Right lobe of liver (tissue), 6 donors: ENCODE measurements at regions not wholly inside any gene's neighbourhood (a gene's known extent, or its start where the extent isn't known, plus 50 kb on each side); places are given as distances from the start of the nearest gene placed in this dataset.

Source experiments
- ATAC-seq, 4 donors: fragments of 200-7000 bp; cut with Tn5 transposase; one replicate each; pipeline ENCODE4 v1.9.1; 2020; ENCODE audit warnings: mild to moderate bottlenecking in 4 of 4, moderate library complexity in 4 of 4
- DNase-seq, 3 donors: peaks; one replicate each; pipeline ENCODE4 v3.0.0-alpha.2; 2020
- H3K27ac ChIP-seq, 3 donors: fragments of 200-600 bp; one replicate each; pipeline ENCODE4 v1.8.0; 2022
- H3K27me3 ChIP-seq, 2 donors: fragments of 200-600 bp; one replicate each; pipeline ENCODE4 v1.8.0; 2022
- H3K36me3 ChIP-seq, 4 donors: fragments of 200-600 bp; sonication (generic) in 1 of 4; one replicate each; pipeline versions ENCODE4 v1.5.1 to v1.8.0; 2017 to 2022; ENCODE audit warnings: control low read depth in 1 of 4
- H3K4me1 ChIP-seq, 4 donors: fragments of 200-600 bp; sonication (generic) in 1 of 4; one replicate each; pipeline versions ENCODE4 v1.5.1 to v1.8.0; 2017 to 2022; ENCODE audit warnings: control low read depth in 1 of 4
- H3K4me3 ChIP-seq, 3 donors: fragments of 200-600 bp; one replicate each; pipeline ENCODE4 v1.8.0; 2022
- H3K9me3 ChIP-seq, 4 donors: fragments of 200-600 bp; sonication (generic) in 1 of 4; one replicate each; pipeline versions ENCODE4 v1.5.1 to v1.8.0; 2017 to 2022; ENCODE audit warnings: control low read depth in 1 of 4
- CTCF ChIP-seq, 4 donors: fragments of 200-600 bp in 3 of 4; fragments of 450-650 bp in 1 of 4; IDR thresholded peaks; one replicate each; pipeline versions ENCODE4 v1.5.1 to v1.8.0; 2016 to 2022; ENCODE audit warnings: antibody characterized with exemption in 4 of 4, mild to moderate bottlenecking in 2 of 4
- POLR2A ChIP-seq: fragments of 450-650 bp; IDR thresholded peaks from one replicate; pipeline ENCODE4 v1.6.1; 2017; ENCODE audit warnings: antibody characterized with exemption, mild to moderate bottlenecking
- WGBS: methylation state at CpG from one replicate; pipeline ENCODE4 v1.1.6; 2018; ENCODE audit warnings: low coverage, low lambda C conversion rate; ENCODE audit not compliant: insufficient coverage; ENCODE audit errors: missing lambda C conversion rate; 5-methylcytosine and 5-hydroxymethylcytosine counted together
- intact Hi-C, 2 donors: fragments of 100-400 bp; cut with DNase I; formaldehyde crosslinking; loops; one replicate each; pipeline versions ENCODE4 v1.11.2 to v1.14.1; 2022
- donor health status: DM: no; HTN: yes; CAD: no.
- donor health status: DM: no; HTN: no; CAD: no.
- donor health status: DM: no; HTN: no; CAD: no.
- donor health status: DM: no; HTN: yes; CAD: no.
- donor health status: DM: no; HTN: yes; CAD: no.

- H3K36me3 ChIP-seq = no peaks in the 10 kb centered on the region
- H3K27ac ChIP-seq = no peak overlapping the region
- no peak for ATAC-seq
- no peak overlapping the region for H3K4me3 ChIP-seq
- WGBS = 35% methylated on average over 6 of the region's 10 CpGs
- H3K4me1 ChIP-seq = no peaks in the 10 kb centered on the region
- TF ChIP-seq CTCF (IDR thresholded peaks at IDR 0.05) = no peak
- no peak for TF ChIP-seq POLR2A
- no peak for DNase-seq
- no peaks in the 10 kb centered on the region for H3K27me3 ChIP-seq
- H3K9me3 ChIP-seq = no peaks in the 10 kb centered on the region
- intact Hi-C loops = no loop called here
Measured at GRCh38 chr13:22594041-22594440, 586.7 kb upstream of the SGCG start.

- Histone ChIP-seq H3K27ac (no peak overlapping the region), H3K9me3 (no peaks in the 10 kb centered on the region), H3K4me1 (no peaks in the 10 kb centered on the region), H3K27me3 (no peaks in the 10 kb centered on the region), H3K4me3 (no peak overlapping the region), H3K36me3 (no peaks in the 10 kb centered on the region)
- no peak for TF ChIP-seq POLR2A
- no peak for TF ChIP-seq CTCF (IDR thresholded peaks at IDR 0.05)
- 9% methylated on average over 5 of the region's 5 CpGs for WGBS
- no peak for DNase-seq
- intact Hi-C loops = no loop called here
- ATAC-seq = no peak
Measured at GRCh38 chr13:22596171-22596863, 584.5 kb upstream of the SGCG start.

- Histone ChIP-seq H3K4me1 (no peaks in the 10 kb centered on the region), H3K27me3 (no peaks in the 10 kb centered on the region), H3K9me3 (no peaks in the 10 kb centered on the region), H3K36me3 (no peaks in the 10 kb centered on the region), H3K4me3 (no peak overlapping the region), H3K27ac (no peak overlapping the region)
- no peak for TF ChIP-seq POLR2A
- TF ChIP-seq CTCF (IDR thresholded peaks at IDR 0.05) = no peak
- DNase-seq (no peak), ATAC-seq (no peak)
- intact Hi-C loops = no loop called here
Measured at GRCh38 chr13:22599156-22599555, 581.6 kb upstream of the SGCG start.

- DNase-seq = no peak
- intact Hi-C loops = no loop called here
- no peak for ATAC-seq
- Histone ChIP-seq H3K4me1 (no peaks in the 10 kb centered on the region), H3K4me3 (no peak overlapping the region), H3K36me3 (no peaks in the 10 kb centered on the region), H3K27ac (no peak overlapping the region), H3K9me3 (no peaks in the 10 kb centered on the region), H3K27me3 (no peaks in the 10 kb centered on the region)
- TF ChIP-seq POLR2A (no peak), CTCF (IDR thresholded peaks at IDR 0.05) (no peak)
- WGBS = 57% methylated on average over 3 of the region's 3 CpGs
Measured at GRCh38 chr13:22618002-22618401, 562.8 kb upstream of the SGCG start.

GRCh38 chr13:22625691-22626090, 555.1 kb upstream of the SGCG start:
- Histone ChIP-seq H3K27me3 (no peaks in the 10 kb centered on the region), H3K27ac (no peak overlapping the region), H3K4me3 (no peak overlapping the region), H3K9me3 (no peaks in the 10 kb centered on the region), H3K36me3 (no peaks in the 10 kb centered on the region), H3K4me1 (no peaks in the 10 kb centered on the region)
- 79% methylated on average over 5 of the region's 5 CpGs for WGBS
- no peak for DNase-seq
- TF ChIP-seq POLR2A = no peak
- TF ChIP-seq CTCF (IDR thresholded peaks at IDR 0.05) = no peak
- intact Hi-C loops = no loop called here
- no peak for ATAC-seq
